Hematopoietic multipotent progenitor cell treated with erythropoietin and hydrocortisone succinate and interleukin-3 and kit ligand, for 4 days (in vitro differentiated cells): ENCODE measurements at regions not wholly inside any gene's neighbourhood (a gene's known extent, or its start where the extent isn't known, plus 50 kb on each side); places are given as distances from the start of the nearest gene placed in this dataset.
"Not testable (repeated sequence)": the region's sequence is repeated elsewhere in the genome, so short reads cannot be mapped to it uniquely, and the experiment has no call there.

Source experiments
- DNase-seq: peaks from one replicate; pipeline ENCODE4 v3.0.0-alpha.2; 2015

- no peak for DNase-seq
These were observed 549.5 kb upstream of the ACTRT1 start for GRCh38 chrX:128601706-128602105.

GRCh38 chrX:128599632-128600031, 547.4 kb upstream of the ACTRT1 start:
- no peak for DNase-seq

- DNase-seq: no peak
These were observed 529.8 kb upstream of the ACTRT1 start for GRCh38 chrX:128582036-128582435.

- no peak for DNase-seq
These were observed 529.4 kb upstream of the ACTRT1 start for GRCh38 chrX:128581615-128582014.

- DNase-seq: no peak
These were observed 490.9 kb upstream of the ACTRT1 start for GRCh38 chrX:128543114-128543513.

- peak; percentile 23 for DNase-seq
These were observed 466.3 kb upstream of the ACTRT1 start for GRCh38 chrX:128518508-128518907.

- no peak for DNase-seq
These were observed 465.5 kb upstream of the ACTRT1 start for GRCh38 chrX:128517691-128518090.

GRCh38 chrX:128504496-128504895, 452.3 kb upstream of the ACTRT1 start:
- DNase-seq: no peak

- DNase-seq: no peak
These were observed 411.9 kb upstream of the ACTRT1 start for GRCh38 chrX:128464116-128464515.

GRCh38 chrX:128460835-128461234, 408.6 kb upstream of the ACTRT1 start:
- peak; percentile 8 for DNase-seq

GRCh38 chrX:128458888-128459287, 406.7 kb upstream of the ACTRT1 start:
- no peak for DNase-seq

- no peak for DNase-seq
These were observed 405.5 kb upstream of the ACTRT1 start for GRCh38 chrX:128457674-128458073.

- DNase-seq: no peak
These were observed 387.0 kb upstream of the ACTRT1 start for GRCh38 chrX:128439159-128439558.

GRCh38 chrX:128438082-128438481, 385.9 kb upstream of the ACTRT1 start:
- no peak for DNase-seq

- peak; percentile 22 for DNase-seq
These were observed 384.3 kb upstream of the ACTRT1 start for GRCh38 chrX:128436397-128437103.

GRCh38 chrX:128425546-128425945, 373.3 kb upstream of the ACTRT1 start:
- DNase-seq: no peak

- no peak for DNase-seq
These were observed 356.6 kb upstream of the ACTRT1 start for GRCh38 chrX:128408842-128409241.

GRCh38 chrX:128396601-128397000, 344.4 kb upstream of the ACTRT1 start:
- DNase-seq: no peak

- not testable (repeated sequence) for DNase-seq
These were observed 331.6 kb upstream of the ACTRT1 start for GRCh38 chrX:128383846-128384245.

GRCh38 chrX:128365492-128365891, 313.3 kb upstream of the ACTRT1 start:
- no peak for DNase-seq

GRCh38 chrX:128335671-128336070, 283.5 kb upstream of the ACTRT1 start:
- no peak for DNase-seq

GRCh38 chrX:128334821-128335220, 282.6 kb upstream of the ACTRT1 start:
- DNase-seq: no peak

- no peak for DNase-seq
These were observed 258.7 kb upstream of the ACTRT1 start for GRCh38 chrX:128310912-128311311.

GRCh38 chrX:128309311-128309710, 257.1 kb upstream of the ACTRT1 start:
- no peak for DNase-seq

- no peak for DNase-seq
These were observed 242.0 kb upstream of the ACTRT1 start for GRCh38 chrX:128294198-128294597.
